ENCODE measurements at regions not wholly inside any gene's neighbourhood (a gene's known extent, or its start where the extent isn't known, plus 50 kb on each side); places are given as distances from the start of the nearest gene placed in this dataset.

- TF ChIP-seq CTCF (IDR thresholded peaks at IDR 0.05): no peak
- H3K27ac Mint-ChIP-seq: no peak overlapping the region
- H3K27me3 Mint-ChIP-seq (ENCODE audit: insufficient read depth): peaks cover 2% of the 10 kb centered on the region; the same call in 1 of the 2 replicates
- peaks cover 53% of the 10 kb centered on the region for H3K9me3 Mint-ChIP-seq
- no peaks in the 10 kb centered on the region for H3K4me1 Mint-ChIP-seq (ENCODE audit: low read depth)
- no peak overlapping the region for H3K4me3 Mint-ChIP-seq
- DNase-seq: no peak
- H3K36me3 Mint-ChIP-seq (ENCODE audit: low read depth): no peaks in the 10 kb centered on the region; the same call in 1 of the 2 replicates
Measured at GRCh38 chr14:66242001-66242400, 244.2 kb upstream of the CCDC196 start.

- Mint-ChIP-seq H3K4me3 (no peak overlapping the region), H3K4me1 (ENCODE audit: low read depth) (no peaks in the 10 kb centered on the region), H3K9me3 (peaks cover 52% of the 10 kb centered on the region), H3K27ac (no peak overlapping the region), H3K27me3 (ENCODE audit: insufficient read depth) (peaks cover 2% of the 10 kb centered on the region; the same call in 1 of the 2 replicates), H3K36me3 (ENCODE audit: low read depth) (peaks cover 5% of the 10 kb centered on the region; the same call in 1 of the 2 replicates)
- DNase-seq: no peak
- TF ChIP-seq CTCF (IDR thresholded peaks at IDR 0.05): no peak
Measured at GRCh38 chr14:66244834-66245233, 241.3 kb upstream of the CCDC196 start.

- no peak for DNase-seq
- Mint-ChIP-seq H3K4me3 (no peak overlapping the region), H3K36me3 (ENCODE audit: low read depth) (peaks cover 5% of the 10 kb centered on the region; the same call in 1 of the 2 replicates), H3K27me3 (ENCODE audit: insufficient read depth) (no peaks in the 10 kb centered on the region), H3K9me3 (peaks cover 69% of the 10 kb centered on the region), H3K27ac (no peak overlapping the region), H3K4me1 (ENCODE audit: low read depth) (no peaks in the 10 kb centered on the region)
- no peak for TF ChIP-seq CTCF (IDR thresholded peaks at IDR 0.05)
Measured at GRCh38 chr14:66247662-66248193, 238.4 kb upstream of the CCDC196 start.

- Mint-ChIP-seq H3K9me3 (peaks cover 65% of the 10 kb centered on the region), H3K4me3 (no peak overlapping the region), H3K27ac (no peak overlapping the region), H3K36me3 (ENCODE audit: low read depth) (peaks cover 5% of the 10 kb centered on the region; the same call in 1 of the 2 replicates), H3K4me1 (ENCODE audit: low read depth) (no peaks in the 10 kb centered on the region), H3K27me3 (ENCODE audit: insufficient read depth) (no peaks in the 10 kb centered on the region)
- TF ChIP-seq CTCF (IDR thresholded peaks at IDR 0.05): no peak
- DNase-seq: no peak
Measured at GRCh38 chr14:66248256-66248655, 237.9 kb upstream of the CCDC196 start.

- Mint-ChIP-seq H3K36me3 (ENCODE audit: low read depth) (peaks cover 5% of the 10 kb centered on the region; the same call in 1 of the 2 replicates), H3K4me1 (ENCODE audit: low read depth) (no peaks in the 10 kb centered on the region), H3K4me3 (no peak overlapping the region), H3K27me3 (ENCODE audit: insufficient read depth) (no peaks in the 10 kb centered on the region), H3K27ac (no peak overlapping the region), H3K9me3 (peaks cover 58% of the 10 kb centered on the region)
- no peak for TF ChIP-seq CTCF (IDR thresholded peaks at IDR 0.05)
- no peak for DNase-seq
Measured at GRCh38 chr14:66249544-66249943, 236.6 kb upstream of the CCDC196 start.
